ENCODE measurements at regions not wholly inside any gene's neighbourhood (a gene's known extent, or its start where the extent isn't known, plus 50 kb on each side); places are given as distances from the start of the nearest gene placed in this dataset.

GRCh38 chr16:22684574-22685458, 129.1 kb upstream of the HS3ST2 start:
- no peak for TF ChIP-seq CTCF (IDR thresholded peaks at IDR 0.05; ENCODE audit: low read depth, low read length)
- no peak for DNase-seq
- Histone ChIP-seq H3K27me3 (no peaks in the 10 kb centered on the region), H3K9me3 (no peaks in the 10 kb centered on the region), H3K4me1 (no peaks in the 10 kb centered on the region), H3K36me3 (no peaks in the 10 kb centered on the region), H3K4me3 (ENCODE audit: low read depth, low read length) (no peak overlapping the region)

- Histone ChIP-seq H3K36me3 (no peaks in the 10 kb centered on the region), H3K4me3 (ENCODE audit: low read depth, low read length) (no peak overlapping the region), H3K27me3 (no peaks in the 10 kb centered on the region), H3K4me1 (no peaks in the 10 kb centered on the region), H3K9me3 (no peaks in the 10 kb centered on the region)
- DNase-seq = no peak
- no peak for TF ChIP-seq CTCF (IDR thresholded peaks at IDR 0.05; ENCODE audit: low read depth, low read length)
These were observed 128.5 kb upstream of the HS3ST2 start for GRCh38 chr16:22685459-22685830.

GRCh38 chr16:22687031-22687530, 126.9 kb upstream of the HS3ST2 start:
- no peaks in the 10 kb centered on the region for H3K27me3 ChIP-seq

GRCh38 chr16:22688463-22688862, 125.5 kb upstream of the HS3ST2 start:
- no peaks in the 10 kb centered on the region for H3K9me3 ChIP-seq
- H3K36me3 ChIP-seq = no peaks in the 10 kb centered on the region
- DNase-seq = no peak
- H3K27me3 ChIP-seq = no peaks in the 10 kb centered on the region
- H3K4me1 ChIP-seq = no peaks in the 10 kb centered on the region
- no peak overlapping the region for H3K4me3 ChIP-seq (ENCODE audit: low read depth, low read length)
- TF ChIP-seq CTCF (IDR thresholded peaks at IDR 0.05; ENCODE audit: low read depth, low read length) = no peak

More at GRCh38 chr16:22687031-22687530, 126.9 kb upstream of the HS3ST2 start:
- no peak overlapping the region for H3K4me3 ChIP-seq (ENCODE audit: low read depth, low read length)
- no peaks in the 10 kb centered on the region for H3K9me3 ChIP-seq
- no peaks in the 10 kb centered on the region for H3K36me3 ChIP-seq
- TF ChIP-seq CTCF (IDR thresholded peaks at IDR 0.05; ENCODE audit: low read depth, low read length) = no peak
- no peaks in the 10 kb centered on the region for H3K4me1 ChIP-seq
- no peak for DNase-seq

- no peak for TF ChIP-seq CTCF (IDR thresholded peaks at IDR 0.05; ENCODE audit: low read depth, low read length)
- no peaks in the 10 kb centered on the region for H3K27me3 ChIP-seq
- H3K4me1 ChIP-seq = no peaks in the 10 kb centered on the region
- H3K4me3 ChIP-seq (ENCODE audit: low read depth, low read length) = no peak overlapping the region
- no peaks in the 10 kb centered on the region for H3K9me3 ChIP-seq
- no peaks in the 10 kb centered on the region for H3K36me3 ChIP-seq
- no peak for DNase-seq
These were observed 125.0 kb upstream of the HS3ST2 start for GRCh38 chr16:22688930-22689329.

GRCh38 chr16:22691335-22691734, 122.6 kb upstream of the HS3ST2 start:
- no peak for DNase-seq
- no peaks in the 10 kb centered on the region for H3K4me1 ChIP-seq
- no peaks in the 10 kb centered on the region for H3K27me3 ChIP-seq
- no peak for TF ChIP-seq CTCF (IDR thresholded peaks at IDR 0.05; ENCODE audit: low read depth, low read length)
- no peaks in the 10 kb centered on the region for H3K36me3 ChIP-seq
- no peaks in the 10 kb centered on the region for H3K9me3 ChIP-seq
- H3K4me3 ChIP-seq (ENCODE audit: low read depth, low read length) = no peak overlapping the region

All from BE2C (cell line).